Endothelial cell of umbilical vein (primary cell): ENCODE measurements at regions not wholly inside any gene's neighbourhood (a gene's known extent, or its start where the extent isn't known, plus 50 kb on each side); places are given as distances from the start of the nearest gene placed in this dataset.
A peak's percentile ranks its signal among the peaks of the same experiment; 100 is the strongest.
"Not testable (repeated sequence)": the region's sequence is repeated elsewhere in the genome, so short reads cannot be mapped to it uniquely, and the experiment has no call there.

Experiments used
- BruUV-seq: library from RNA; stranded (reverse); fragments of 400-500 nt; replicated peaks from 2 replicates; lab custom pipeline; 2021; lab: Mats Ljungman, UMichigan
- CTCF ChIA-PET: fragments of 300-600, 350-600 bp; sonication (Branson Sonifier 250); formaldehyde crosslinking; loops from one replicate; lab custom pipeline; 2021; ENCODE audit warnings: antibody characterized with exemption, inconsistent platforms; lab: Charles Lee
- POLR2A ChIA-PET: fragments of 300-600, 350-600 bp; sonication (Branson Sonifier 250); formaldehyde crosslinking; loops from one replicate; lab custom pipeline; 2021; ENCODE audit warnings: antibody characterized with exemption, inconsistent platforms; lab: Charles Lee
- DNase-seq: peaks from one replicate; pipeline ENCODE4 v3.0.0-alpha.2; 2011; ENCODE audit warnings: low read depth, low spot score
- FAIRE-seq: peaks from 2 replicates; lab custom pipeline; 2011; peaks lifted over from hg19 to GRCh38; lab: Jason Lieb, UNC
- H2AFZ ChIP-seq: 2 replicates; pipeline ENCODE4 v1.6.0; 2012; ENCODE audit warnings: low read depth, low read length, control low read depth, inconsistent platforms
- H3K27ac ChIP-seq: 2 replicates; pipeline ENCODE4 v1.5.1; 2011; ENCODE audit warnings: low read depth, mild to moderate bottlenecking, control low read depth, low read length, moderate library complexity; ENCODE audit not compliant: insufficient read depth
- H3K27me3 ChIP-seq, 2 experiments: 2 replicates each; pipeline versions ENCODE4 v1.6.0 to v1.6.1; 2011; ENCODE audit warnings: low read length in 2 of 2, mixed read lengths in 1 of 2; ENCODE audit not compliant: control insufficient read depth in 2 of 2, insufficient read depth in 2 of 2
- H3K36me3 ChIP-seq, 2 experiments: 2 replicates in 1 of 2; 3 replicates in 1 of 2; pipeline ENCODE4 v1.5.1; 2011; ENCODE audit warnings: low read length in 2 of 2, mild to moderate bottlenecking in 1 of 2, moderate library complexity in 1 of 2; ENCODE audit not compliant: control insufficient read depth in 2 of 2, insufficient read depth in 2 of 2; ENCODE audit errors: extremely low read depth in 1 of 2
- H3K4me1 ChIP-seq: 3 replicates; pipeline ENCODE4 v1.5.1; 2011; ENCODE audit warnings: mild to moderate bottlenecking, low read length; ENCODE audit not compliant: control insufficient read depth, insufficient read depth; ENCODE audit errors: extremely low read depth
- H3K4me2 ChIP-seq: 2 replicates; pipeline ENCODE4 v1.6.1; 2011; ENCODE audit warnings: low read length, control low read depth, mixed read lengths; ENCODE audit not compliant: insufficient read depth
- H3K4me3 ChIP-seq, 3 experiments: fragments of 200-600 bp in 1 of 3; sonication (generic), shearing (Covaris generic) in 1 of 3; replicated peaks in 1 of 3; 2 replicates each; pipeline ENCODE4 v1.5.1; 2011 to 2016; ENCODE audit warnings: control low read depth in 3 of 3, low read length in 3 of 3, mild to moderate bottlenecking in 2 of 3, inconsistent platforms in 1 of 3, low read depth in 1 of 3, moderate library complexity in 1 of 3; ENCODE audit not compliant: insufficient read depth in 1 of 3
- H3K79me2 ChIP-seq: 2 replicates; pipeline ENCODE4 v1.6.0; 2012; ENCODE audit warnings: low read length, inconsistent platforms; ENCODE audit not compliant: control insufficient read depth, insufficient read depth
- H3K9ac ChIP-seq: replicated peaks from 2 replicates; pipeline ENCODE3; 2011; ENCODE audit warnings: low read length, control low read depth; ENCODE audit not compliant: insufficient read depth; ENCODE audit errors: extremely low read depth
- H3K9me1 ChIP-seq: replicated peaks from 3 replicates; pipeline ENCODE4 v1.6.0; 2011; ENCODE audit warnings: mild to moderate bottlenecking, low read length; ENCODE audit not compliant: control insufficient read depth, insufficient read depth; ENCODE audit errors: extremely low read depth
- H3K9me3 ChIP-seq: replicated peaks from 2 replicates; pipeline ENCODE4 v1.5.1; 2012; ENCODE audit warnings: low read length, inconsistent platforms; ENCODE audit not compliant: control insufficient read depth, insufficient read depth
- H4K20me1 ChIP-seq: replicated peaks from 2 replicates; pipeline ENCODE3; 2011; ENCODE audit warnings: mild to moderate bottlenecking, low read length; ENCODE audit not compliant: control insufficient read depth, insufficient read depth; ENCODE audit errors: extremely low read depth
- JUN ChIP-seq: IDR thresholded peaks from 2 replicates; pipeline ENCODE4 v1.6.1; 2011; ENCODE audit warnings: borderline replicate concordance, low read depth; ENCODE audit not compliant: insufficient read length, insufficient read depth
- POLR2A ChIP-seq: IDR thresholded peaks from 2 replicates; pipeline ENCODE4 v1.6.1; 2012; ENCODE audit warnings: low read depth, mild to moderate bottlenecking, control low read depth, low read length
- dilution Hi-C: fragments of 300-500 bp; cut with MboI; formaldehyde crosslinking; loops from one replicate; pipeline ENCODE4 v1.15.0; 2019; ENCODE audit warnings: low sequenced_read_pairs; ENCODE audit not compliant: extremely low pct_ligation_motif_present
- intact Hi-C: fragments of 100-400 bp; cut with micrococcal nuclease; formaldehyde crosslinking; loops from one replicate; pipeline ENCODE4 v1.10.0; 2022

DNA sequence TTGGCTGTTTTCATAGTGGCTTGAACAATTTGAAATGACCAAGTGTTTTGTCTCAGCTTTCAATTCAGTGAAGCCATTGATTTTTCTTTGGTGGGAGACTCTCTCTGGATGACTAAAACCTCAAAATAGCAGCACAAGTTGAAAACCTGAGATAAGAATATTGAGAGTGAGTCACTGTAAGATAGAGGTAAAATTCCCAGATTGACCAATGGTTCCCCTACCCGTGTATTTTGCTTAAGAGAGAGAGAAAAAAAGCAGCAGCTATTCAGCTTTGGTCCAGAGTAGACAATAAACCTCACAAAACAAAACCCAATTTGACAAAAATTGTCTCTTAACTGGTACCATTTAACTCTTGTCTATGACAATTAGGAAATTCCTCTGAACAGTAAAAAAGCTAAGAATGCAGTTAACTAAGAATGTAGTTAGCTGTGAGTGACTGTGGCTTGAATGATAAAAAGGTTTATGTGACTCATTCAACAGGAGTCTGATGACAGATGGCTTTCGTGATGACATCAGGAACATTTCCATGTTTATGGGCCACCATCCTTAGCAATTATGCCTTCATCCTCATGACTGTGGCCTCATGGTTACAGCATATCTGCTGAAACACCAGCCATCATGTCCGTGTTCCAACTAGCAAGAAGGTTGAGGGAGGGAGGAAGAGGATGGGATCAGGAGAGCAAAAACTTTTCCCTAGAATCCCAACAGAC is 356.9 kb downstream of the NDFIP2 start:
- H3K4me1 ChIP-seq, result no peaks in the 10 kb centered on the region
- intact Hi-C loops, result no loop called here
- FAIRE-seq (no peak), DNase-seq (no peak)
- no peaks in the 10 kb centered on the region for H3K9me3 ChIP-seq
- no peaks in the 10 kb centered on the region for H4K20me1 ChIP-seq
- ChIA-PET CTCF (no interaction called here), POLR2A (no interaction called here)
- H3K4me3 ChIP-seq, result no peak overlapping the region
- TF ChIP-seq POLR2A (no peak), JUN (peak; percentile 2)
- H3K79me2 ChIP-seq, result no peaks in the 10 kb centered on the region
- H3K9me1 ChIP-seq, result no peaks in the 10 kb centered on the region
- dilution Hi-C loops, result no loop called here
- H3K36me3 ChIP-seq, result no peaks in the 10 kb centered on the region
- no peak overlapping the region for H2AFZ ChIP-seq
- H3K27ac ChIP-seq, result no peak overlapping the region
- H3K4me2 ChIP-seq, result no peak overlapping the region
- H3K9ac ChIP-seq, result no peak overlapping the region
- no peaks in the 10 kb centered on the region for H3K27me3 ChIP-seq
- BruUV-seq, result no TSS peak

DNA sequence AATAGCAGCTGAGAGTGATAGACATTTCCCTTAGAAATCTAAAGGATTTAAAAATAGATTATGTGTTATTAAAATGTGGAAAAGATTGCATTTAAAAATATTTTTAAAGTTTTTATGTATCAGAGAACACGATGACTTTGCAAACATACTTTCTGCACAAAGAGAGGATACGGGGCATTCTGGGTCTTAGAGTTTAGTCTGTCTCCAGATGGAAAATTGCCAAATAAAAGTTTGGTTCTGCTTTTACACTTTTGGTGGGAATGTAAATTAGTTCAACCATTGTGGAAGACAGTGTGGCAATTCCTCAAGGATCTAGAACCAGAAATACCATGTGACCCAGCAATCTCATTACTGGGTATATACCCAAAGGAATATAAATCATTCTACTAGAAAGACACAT is 355.2 kb downstream of the NDFIP2 start:
- intact Hi-C loops, H3K4me2 ChIP-seq, H3K36me3 ChIP-seq, CTCF ChIA-PET, H3K27me3 ChIP-seq, H3K9me3 ChIP-seq, BruUV-seq, H3K9me1 ChIP-seq, H3K27ac ChIP-seq, DNase-seq, H3K9ac ChIP-seq, dilution Hi-C loops, FAIRE-seq, H3K4me1 ChIP-seq, POLR2A ChIA-PET, H3K4me3 ChIP-seq, H4K20me1 ChIP-seq, H3K79me2 ChIP-seq, H2AFZ ChIP-seq: not testable (repeated sequence)
